Right kidney (tissue), 1 donor: ENCODE measurements at regions not wholly inside any gene's neighbourhood (a gene's known extent, or its start where the extent isn't known, plus 50 kb on each side); places are given as distances from the start of the nearest gene placed in this dataset.
"Not testable (repeated sequence)": the region's sequence is repeated elsewhere in the genome, so short reads cannot be mapped to it uniquely, and the experiment has no call there.

ENCODE experiments used
- DNase-seq: peaks from one replicate; pipeline ENCODE4 v3.0.0-alpha.2; 2016

- DNase-seq: no peak
Measured at GRCh38 chr6:100088009-100088408, 94.0 kb upstream of the MCHR2 start.

GRCh38 chr6:100084991-100085364, 91.0 kb upstream of the MCHR2 start:
- no peak for DNase-seq

GRCh38 chr6:100084316-100084990, 90.4 kb upstream of the MCHR2 start:
- no peak for DNase-seq

- DNase-seq: no peak
Measured at GRCh38 chr6:100078509-100078908, 84.5 kb upstream of the MCHR2 start.

GRCh38 chr6:100065348-100065747, 71.3 kb upstream of the MCHR2 start:
- no peak for DNase-seq

GRCh38 chr6:100062621-100063020, 68.6 kb upstream of the MCHR2 start:
- DNase-seq: no peak

GRCh38 chr6:100057941-100058340, 63.9 kb upstream of the MCHR2 start:
- DNase-seq: no peak

GRCh38 chr6:100050550-100050949, 56.5 kb upstream of the MCHR2 start:
- no peak for DNase-seq

GRCh38 chr6:100043961-100044360, 49.9 kb upstream of the MCHR2 start:
- not testable (repeated sequence) for DNase-seq
